ENCODE measurements at regions not wholly inside any gene's neighbourhood (a gene's known extent, or its start where the extent isn't known, plus 50 kb on each side); places are given as distances from the start of the nearest gene placed in this dataset.

DNA sequence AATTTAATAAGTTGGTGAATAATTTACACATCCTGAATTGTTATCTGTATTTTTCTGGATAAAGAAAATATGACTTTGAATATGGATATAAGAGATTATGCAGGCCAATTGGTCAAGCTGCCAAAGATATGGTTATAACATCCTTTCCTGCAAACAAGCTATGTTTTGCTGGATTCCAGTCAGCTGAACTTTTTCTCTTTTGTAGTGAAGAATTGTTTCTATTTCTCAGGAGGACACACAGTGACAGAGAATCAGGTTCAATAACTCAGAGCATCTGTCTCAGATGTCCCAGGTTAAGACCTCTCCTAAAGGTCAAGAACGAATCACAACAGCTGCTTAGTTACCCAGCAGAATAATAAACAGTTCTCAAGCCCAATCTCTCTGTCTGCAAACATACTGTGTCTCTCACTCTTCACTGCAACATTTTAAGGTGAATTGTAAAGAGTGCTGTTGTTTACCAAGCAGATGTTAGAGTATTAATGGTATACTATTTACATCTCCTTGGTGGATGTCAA is 189.5 kb upstream of the ANKRD50 start:
- no peak overlapping the region for H3K9ac ChIP-seq (ENCODE audit: insufficient read length, low read depth)
- no peaks in the 10 kb centered on the region for H3K9me3 ChIP-seq (ENCODE audit: insufficient read depth, low read length)
- no peak for DNase-seq (ENCODE audit: low read depth, low spot score)
- TF ChIP-seq SUZ12 (IDR thresholded peaks at IDR 0.05; ENCODE audit: extremely low read depth, insufficient read depth, insufficient read length) (no peak), ZNF274 (IDR thresholded peaks at IDR 0.05; ENCODE audit: low read depth, low read length) (no peak)
- H3K4me1 ChIP-seq (ENCODE audit: insufficient read depth, insufficient read length): no peaks in the 10 kb centered on the region
- no peaks in the 10 kb centered on the region for H3K36me3 ChIP-seq (ENCODE audit: insufficient read depth, insufficient read length, low read length)
- H3K4me3 ChIP-seq (ENCODE audit: insufficient read length, low read depth): no peak overlapping the region
- no peaks in the 10 kb centered on the region for H3K27me3 ChIP-seq (ENCODE audit: insufficient read depth, insufficient read length)

DNA sequence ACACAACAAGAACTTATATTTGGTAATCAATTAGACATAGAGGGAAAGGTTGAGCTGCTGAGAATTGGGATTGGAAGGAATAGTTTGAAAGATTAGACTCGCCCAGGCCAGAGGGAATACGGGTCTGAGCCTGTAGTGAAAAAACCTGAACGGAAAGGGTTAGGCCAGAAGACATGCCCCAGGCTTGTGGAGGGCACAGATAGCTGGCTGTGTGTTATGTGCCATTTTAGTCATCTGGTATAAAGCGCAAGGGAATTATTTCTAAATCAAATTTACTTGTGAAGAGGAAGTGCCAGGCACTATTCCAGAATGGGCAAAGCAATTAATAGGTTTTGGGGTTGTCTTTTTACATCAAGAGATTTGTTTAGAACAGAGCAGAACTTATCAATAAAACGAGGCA is 187.5 kb upstream of the ANKRD50 start:
- H3K36me3 ChIP-seq (ENCODE audit: insufficient read depth, insufficient read length, low read length): no peaks in the 10 kb centered on the region
- H3K9ac ChIP-seq (ENCODE audit: insufficient read length, low read depth): no peak overlapping the region
- H3K27me3 ChIP-seq (ENCODE audit: insufficient read depth, insufficient read length): no peaks in the 10 kb centered on the region
- H3K4me1 ChIP-seq (ENCODE audit: insufficient read depth, insufficient read length): no peaks in the 10 kb centered on the region
- DNase-seq (ENCODE audit: low read depth, low spot score): no peak
- TF ChIP-seq SUZ12 (IDR thresholded peaks at IDR 0.05; ENCODE audit: extremely low read depth, insufficient read depth, insufficient read length) (no peak), ZNF274 (IDR thresholded peaks at IDR 0.05; ENCODE audit: low read depth, low read length) (no peak), YY1 (IDR thresholded peaks at IDR 0.05; ENCODE audit: insufficient read depth, insufficient read length) (no peak)
- H3K9me3 ChIP-seq (ENCODE audit: insufficient read depth, low read length): no peaks in the 10 kb centered on the region
- H3K4me3 ChIP-seq (ENCODE audit: insufficient read length, low read depth): no peak overlapping the region

- H3K9ac ChIP-seq (ENCODE audit: insufficient read length, low read depth): no peak overlapping the region
- no peaks in the 10 kb centered on the region for H3K9me3 ChIP-seq (ENCODE audit: insufficient read depth, low read length)
- DNase-seq (ENCODE audit: low read depth, low spot score): no peak
- no peak overlapping the region for H3K4me3 ChIP-seq (ENCODE audit: insufficient read length, low read depth)
- TF ChIP-seq YY1 (IDR thresholded peaks at IDR 0.05; ENCODE audit: insufficient read depth, insufficient read length) (no peak), SUZ12 (IDR thresholded peaks at IDR 0.05; ENCODE audit: extremely low read depth, insufficient read depth, insufficient read length) (no peak), ZNF274 (IDR thresholded peaks at IDR 0.05; ENCODE audit: low read depth, low read length) (no peak)
- no peaks in the 10 kb centered on the region for H3K4me1 ChIP-seq (ENCODE audit: insufficient read depth, insufficient read length)
- H3K27me3 ChIP-seq (ENCODE audit: insufficient read depth, insufficient read length): no peaks in the 10 kb centered on the region
- H3K36me3 ChIP-seq (ENCODE audit: insufficient read depth, insufficient read length, low read length): no peaks in the 10 kb centered on the region
Measured at GRCh38 chr4:124890522-124890921, 178.0 kb upstream of the ANKRD50 start.

- no peak for DNase-seq (ENCODE audit: low read depth, low spot score)
- H3K4me3 ChIP-seq (ENCODE audit: insufficient read length, low read depth): no peak overlapping the region
- H3K4me1 ChIP-seq (ENCODE audit: insufficient read depth, insufficient read length): no peaks in the 10 kb centered on the region
- no peaks in the 10 kb centered on the region for H3K27me3 ChIP-seq (ENCODE audit: insufficient read depth, insufficient read length)
- H3K9ac ChIP-seq (ENCODE audit: insufficient read length, low read depth): no peak overlapping the region
- no peaks in the 10 kb centered on the region for H3K36me3 ChIP-seq (ENCODE audit: insufficient read depth, insufficient read length, low read length)
- TF ChIP-seq ZNF274 (IDR thresholded peaks at IDR 0.05; ENCODE audit: low read depth, low read length) (no peak), SUZ12 (IDR thresholded peaks at IDR 0.05; ENCODE audit: extremely low read depth, insufficient read depth, insufficient read length) (no peak), YY1 (IDR thresholded peaks at IDR 0.05; ENCODE audit: insufficient read depth, insufficient read length) (no peak)
- H3K9me3 ChIP-seq (ENCODE audit: insufficient read depth, low read length): no peaks in the 10 kb centered on the region
Measured at GRCh38 chr4:124887739-124888138, 175.2 kb upstream of the ANKRD50 start.

GRCh38 chr4:124884316-124884715 is 171.8 kb upstream of the ANKRD50 start:
- Histone ChIP-seq H3K36me3 (ENCODE audit: insufficient read depth, insufficient read length, low read length) (no peaks in the 10 kb centered on the region), H3K9me3 (ENCODE audit: insufficient read depth, low read length) (no peaks in the 10 kb centered on the region), H3K4me3 (ENCODE audit: insufficient read length, low read depth) (no peak overlapping the region), H3K4me1 (ENCODE audit: insufficient read depth, insufficient read length) (no peaks in the 10 kb centered on the region), H3K27me3 (ENCODE audit: insufficient read depth, insufficient read length) (no peaks in the 10 kb centered on the region), H3K9ac (ENCODE audit: insufficient read length, low read depth) (no peak overlapping the region)
- TF ChIP-seq SUZ12 (IDR thresholded peaks at IDR 0.05; ENCODE audit: extremely low read depth, insufficient read depth, insufficient read length): no peak
- no peak for DNase-seq (ENCODE audit: low read depth, low spot score)

DNA sequence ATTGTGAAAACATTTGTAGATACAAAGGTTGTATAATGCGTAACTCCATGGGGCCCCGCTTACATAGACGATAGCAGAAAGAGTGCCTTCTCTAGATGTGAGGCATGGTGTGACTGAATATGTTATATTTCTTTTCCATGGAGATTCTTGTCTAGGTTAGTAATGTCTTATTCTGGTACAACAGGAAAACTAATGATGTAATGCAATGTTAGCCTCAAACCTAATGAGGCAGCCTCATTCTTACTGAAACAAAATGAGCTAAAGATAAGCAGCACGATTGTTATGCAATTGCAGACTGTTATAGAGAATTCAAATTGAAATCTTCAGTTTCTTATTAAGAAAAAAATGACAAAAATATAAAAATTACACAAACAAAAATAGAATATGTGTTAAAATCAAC is 171.1 kb upstream of the ANKRD50 start:
- H3K9ac ChIP-seq (ENCODE audit: insufficient read length, low read depth): no peak overlapping the region
- no peak overlapping the region for H3K4me3 ChIP-seq (ENCODE audit: insufficient read length, low read depth)
- DNase-seq (ENCODE audit: low read depth, low spot score): no peak
- H3K4me1 ChIP-seq (ENCODE audit: insufficient read depth, insufficient read length): no peaks in the 10 kb centered on the region
- no peaks in the 10 kb centered on the region for H3K27me3 ChIP-seq (ENCODE audit: insufficient read depth, insufficient read length)
- TF ChIP-seq YY1 (IDR thresholded peaks at IDR 0.05; ENCODE audit: insufficient read depth, insufficient read length): no peak
- no peak for TF ChIP-seq SUZ12 (IDR thresholded peaks at IDR 0.05; ENCODE audit: extremely low read depth, insufficient read depth, insufficient read length)
- TF ChIP-seq ZNF274 (IDR thresholded peaks at IDR 0.05; ENCODE audit: low read depth, low read length): no peak
- no peaks in the 10 kb centered on the region for H3K36me3 ChIP-seq (ENCODE audit: insufficient read depth, insufficient read length, low read length)
- H3K9me3 ChIP-seq (ENCODE audit: insufficient read depth, low read length): no peaks in the 10 kb centered on the region

- Histone ChIP-seq H3K4me3 (ENCODE audit: insufficient read length, low read depth) (no peak overlapping the region), H3K9ac (ENCODE audit: insufficient read length, low read depth) (no peak overlapping the region), H3K4me1 (ENCODE audit: insufficient read depth, insufficient read length) (no peaks in the 10 kb centered on the region), H3K9me3 (ENCODE audit: insufficient read depth, low read length) (peaks cover 8% of the 10 kb centered on the region; the same call in 1 of the 2 replicates), H3K36me3 (ENCODE audit: insufficient read depth, insufficient read length, low read length) (no peaks in the 10 kb centered on the region), H3K27me3 (ENCODE audit: insufficient read depth, insufficient read length) (no peaks in the 10 kb centered on the region)
- TF ChIP-seq ZNF274 (IDR thresholded peaks at IDR 0.05; ENCODE audit: low read depth, low read length) (no peak), YY1 (IDR thresholded peaks at IDR 0.05; ENCODE audit: insufficient read depth, insufficient read length) (no peak), SUZ12 (IDR thresholded peaks at IDR 0.05; ENCODE audit: extremely low read depth, insufficient read depth, insufficient read length) (no peak)
- DNase-seq (ENCODE audit: low read depth, low spot score): no peak
Measured at GRCh38 chr4:124879195-124879594, 166.7 kb upstream of the ANKRD50 start.

- TF ChIP-seq SUZ12 (IDR thresholded peaks at IDR 0.05; ENCODE audit: extremely low read depth, insufficient read depth, insufficient read length) (no peak), ZNF274 (IDR thresholded peaks at IDR 0.05; ENCODE audit: low read depth, low read length) (no peak), YY1 (IDR thresholded peaks at IDR 0.05; ENCODE audit: insufficient read depth, insufficient read length) (no peak)
Measured at GRCh38 chr4:124874172-124874450, 161.6 kb upstream of the ANKRD50 start.

More at GRCh38 chr4:124874172-124874450, 161.6 kb upstream of the ANKRD50 start:
- Histone ChIP-seq H3K9ac (ENCODE audit: insufficient read length, low read depth) (no peak overlapping the region), H3K9me3 (ENCODE audit: insufficient read depth, low read length) (peaks cover 8% of the 10 kb centered on the region; the same call in 1 of the 2 replicates), H3K27me3 (ENCODE audit: insufficient read depth, insufficient read length) (no peaks in the 10 kb centered on the region), H3K4me3 (ENCODE audit: insufficient read length, low read depth) (no peak overlapping the region), H3K36me3 (ENCODE audit: insufficient read depth, insufficient read length, low read length) (no peaks in the 10 kb centered on the region), H3K4me1 (ENCODE audit: insufficient read depth, insufficient read length) (no peaks in the 10 kb centered on the region)
- DNase-seq (ENCODE audit: low read depth, low spot score): no peak

All from NT2/D1 (cell line).